ENCODE measurements at regions not wholly inside any gene's neighbourhood (a gene's known extent, or its start where the extent isn't known, plus 50 kb on each side); places are given as distances from the start of the nearest gene placed in this dataset.

- TF ChIP-seq CTCF (IDR thresholded peaks at IDR 0.05; ENCODE audit: low read depth, low read length): no peak
- TF ChIP-seq EZH2phosphoT487 (IDR thresholded peaks at IDR 0.05; ENCODE audit: low read depth): no peak
These were observed 402.0 kb upstream of the ZWINT start for GRCh38 chr10:56763090-56763489.

All from OCI-LY3 (cell line).